ENCODE measurements at regions not wholly inside any gene's neighbourhood (a gene's known extent, or its start where the extent isn't known, plus 50 kb on each side); places are given as distances from the start of the nearest gene placed in this dataset.
A peak's percentile ranks its signal among the peaks of the same experiment; 100 is the strongest.

DNA sequence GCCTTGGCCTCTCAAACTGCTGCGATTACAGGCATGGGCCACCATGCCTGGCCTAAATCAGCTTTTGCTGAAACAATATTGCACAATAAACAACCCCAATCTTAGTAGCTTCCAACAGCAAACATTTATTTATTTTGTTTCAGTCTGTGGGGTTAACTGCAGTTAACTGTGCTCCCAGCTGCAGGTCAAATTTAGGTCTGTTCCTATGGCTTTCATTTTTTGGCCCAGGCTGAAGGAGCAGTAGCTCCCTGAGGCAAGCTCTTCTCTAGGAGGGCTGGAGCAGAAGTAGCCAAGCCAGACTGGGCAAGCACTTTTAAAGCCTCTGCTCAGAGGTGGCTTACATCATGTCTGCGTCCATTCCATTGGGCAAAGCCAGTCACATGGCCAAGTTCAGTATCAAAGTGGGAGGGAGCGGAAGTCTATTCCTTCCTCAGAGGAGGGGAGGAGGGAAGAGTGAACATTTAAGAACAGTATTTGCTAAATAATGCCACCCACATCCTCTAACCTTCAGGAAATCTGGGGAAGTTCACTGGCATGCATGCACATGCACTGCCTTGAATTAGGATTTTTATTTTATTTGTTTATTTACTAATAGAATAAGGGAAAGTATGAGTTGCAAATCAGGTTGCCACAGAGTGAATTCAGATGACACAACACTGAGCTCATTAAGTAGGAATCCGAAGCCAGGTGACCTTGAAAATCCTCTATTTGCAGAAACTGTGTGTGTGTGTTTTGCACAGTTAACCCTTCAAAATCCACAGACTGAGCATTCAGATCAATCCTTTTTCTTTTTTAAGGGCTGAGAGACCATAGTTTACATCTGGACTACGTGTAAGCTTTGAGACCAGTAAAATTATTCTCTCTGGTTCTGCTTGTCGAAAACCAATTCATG is 122.0 kb upstream of the SEL1L start:
- no peak overlapping the region for H3K27ac ChIP-seq
- no peak overlapping the region for H3K4me3 ChIP-seq
- no peaks in the 10 kb centered on the region for H3K9me3 ChIP-seq
- DNase-seq = no peak
- WGBS, 2 donors = 73 to 77% methylated on average over 6 of the region's 6 CpGs
- peak in 1 of 2 donors; percentile 38 for ATAC-seq (ENCODE audit: low FRiP score in 2 of 2)
- H3K4me1 ChIP-seq = no peaks in the 10 kb centered on the region
- H3K36me3 ChIP-seq = no peaks in the 10 kb centered on the region
- TF ChIP-seq EP300 (IDR thresholded peaks at IDR 0.05) = no peak
- no peak for TF ChIP-seq POLR2A (IDR thresholded peaks at IDR 0.05)
- TF ChIP-seq, protein P1, sequence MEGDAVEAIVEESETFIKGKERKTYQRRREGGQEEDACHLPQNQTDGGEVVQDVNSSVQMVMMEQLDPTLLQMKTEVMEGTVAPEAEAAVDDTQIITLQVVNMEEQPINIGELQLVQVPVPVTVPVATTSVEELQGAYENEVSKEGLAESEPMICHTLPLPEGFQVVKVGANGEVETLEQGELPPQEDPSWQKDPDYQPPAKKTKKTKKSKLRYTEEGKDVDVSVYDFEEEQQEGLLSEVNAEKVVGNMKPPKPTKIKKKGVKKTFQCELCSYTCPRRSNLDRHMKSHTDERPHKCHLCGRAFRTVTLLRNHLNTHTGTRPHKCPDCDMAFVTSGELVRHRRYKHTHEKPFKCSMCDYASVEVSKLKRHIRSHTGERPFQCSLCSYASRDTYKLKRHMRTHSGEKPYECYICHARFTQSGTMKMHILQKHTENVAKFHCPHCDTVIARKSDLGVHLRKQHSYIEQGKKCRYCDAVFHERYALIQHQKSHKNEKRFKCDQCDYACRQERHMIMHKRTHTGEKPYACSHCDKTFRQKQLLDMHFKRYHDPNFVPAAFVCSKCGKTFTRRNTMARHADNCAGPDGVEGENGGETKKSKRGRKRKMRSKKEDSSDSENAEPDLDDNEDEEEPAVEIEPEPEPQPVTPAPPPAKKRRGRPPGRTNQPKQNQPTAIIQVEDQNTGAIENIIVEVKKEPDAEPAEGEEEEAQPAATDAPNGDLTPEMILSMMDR (IDR thresholded peaks at IDR 0.05) = no peak
- TF ChIP-seq POLR2AphosphoS5 (IDR thresholded peaks at IDR 0.05) = no peak
- H3K27me3 ChIP-seq = no peaks in the 10 kb centered on the region

DNA sequence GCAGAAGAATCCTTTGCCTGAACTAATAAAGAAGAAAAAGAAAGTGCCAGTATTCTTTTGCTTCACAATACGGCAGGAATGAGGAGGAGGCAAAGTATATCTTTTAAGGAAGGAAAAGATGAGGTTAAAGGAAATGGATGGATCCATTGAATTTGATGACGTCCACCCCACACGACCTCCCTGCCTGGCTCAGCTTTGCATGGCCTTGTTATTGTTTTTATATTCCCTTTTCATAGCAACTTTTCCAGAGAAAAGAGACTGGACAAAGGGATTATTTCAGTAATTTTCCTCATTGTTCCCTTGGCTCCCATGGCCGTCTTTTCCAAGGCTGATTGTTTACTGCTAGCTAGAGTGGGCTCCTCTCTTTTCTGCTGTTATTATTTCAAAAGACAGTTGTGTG is 123.2 kb upstream of the SEL1L start:
- H3K4me3 ChIP-seq = no peak overlapping the region
- no peak for ATAC-seq (ENCODE audit: low FRiP score in 2 of 2)
- no peak overlapping the region for H3K27ac ChIP-seq
- no peaks in the 10 kb centered on the region for H3K27me3 ChIP-seq
- H3K36me3 ChIP-seq = no peaks in the 10 kb centered on the region
- no peaks in the 10 kb centered on the region for H3K9me3 ChIP-seq
- 32 to 55% methylated on average over 4 of the region's 4 CpGs for WGBS, 2 donors
- no peak for TF ChIP-seq POLR2AphosphoS5 (IDR thresholded peaks at IDR 0.05)
- TF ChIP-seq, protein P1 (IDR thresholded peaks at IDR 0.05) = no peak
- TF ChIP-seq EP300 (IDR thresholded peaks at IDR 0.05) = no peak
- TF ChIP-seq POLR2A (IDR thresholded peaks at IDR 0.05) = no peak
- no peaks in the 10 kb centered on the region for H3K4me1 ChIP-seq
- DNase-seq = no peak

DNA sequence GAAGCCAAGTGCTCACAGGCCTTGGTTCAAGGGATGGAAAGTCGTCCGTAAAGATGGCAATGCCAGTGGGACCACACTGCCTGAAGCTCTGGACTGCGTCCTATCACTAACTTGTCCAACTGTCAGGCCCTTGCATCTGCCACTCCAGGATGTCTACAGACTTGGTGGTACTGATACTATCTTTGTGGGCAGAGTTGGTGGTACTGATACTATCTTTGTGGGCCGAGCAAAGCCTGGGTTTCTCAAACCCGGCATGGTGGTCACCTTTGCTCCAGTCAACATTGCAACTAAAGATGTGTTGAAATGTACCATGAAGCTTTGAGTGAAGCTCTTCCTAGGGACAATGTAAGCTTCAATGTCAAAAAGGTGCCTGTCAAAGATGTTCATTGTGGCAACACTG is 128.4 kb upstream of the SEL1L start:
- 64 to 72% methylated on average over 5 of the region's 5 CpGs for WGBS, 2 donors
- Histone ChIP-seq H3K4me1 (no peaks in the 10 kb centered on the region), H3K27me3 (no peaks in the 10 kb centered on the region), H3K9me3 (no peaks in the 10 kb centered on the region), H3K36me3 (no peaks in the 10 kb centered on the region), H3K4me3 (no peak overlapping the region), H3K27ac (no peak overlapping the region)
- TF ChIP-seq POLR2AphosphoS5 (IDR thresholded peaks at IDR 0.05) (no peak), EP300 (IDR thresholded peaks at IDR 0.05) (no peak), POLR2A (IDR thresholded peaks at IDR 0.05) (no peak)
- TF ChIP-seq, protein P1 (IDR thresholded peaks at IDR 0.05) = no peak
- ATAC-seq (ENCODE audit: low FRiP score in 2 of 2) = no peak
- no peak for DNase-seq

DNA sequence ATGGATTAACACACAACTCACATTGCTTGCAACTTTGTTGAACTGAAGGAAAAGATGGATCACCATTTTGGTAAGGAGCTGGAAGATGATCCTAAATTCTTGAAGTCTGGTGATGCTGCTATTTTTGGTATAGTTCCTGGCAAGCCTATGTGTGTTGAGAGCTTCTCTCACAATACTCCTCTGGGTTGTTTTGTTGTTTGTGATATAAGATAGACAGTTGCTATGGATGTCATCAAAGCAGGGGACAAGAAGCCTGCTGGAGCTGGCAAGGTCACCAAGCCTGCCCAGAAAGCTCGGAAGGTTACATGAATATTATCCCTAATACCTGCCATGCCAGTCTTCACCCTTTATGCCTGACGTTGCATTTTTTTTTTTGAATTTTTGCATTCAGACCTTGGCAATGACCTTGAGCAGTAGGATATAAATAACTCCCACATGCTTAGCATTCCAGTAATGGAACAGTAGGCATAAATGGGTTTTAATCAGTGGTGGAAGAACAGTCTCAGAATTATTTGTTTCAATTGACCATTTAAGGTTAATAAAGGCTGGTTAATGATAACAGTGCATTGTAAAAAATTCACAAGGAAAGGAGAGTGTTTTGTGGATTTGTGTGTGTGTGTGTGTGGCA is 129.0 kb upstream of the SEL1L start:
- Histone ChIP-seq H3K4me1 (no peaks in the 10 kb centered on the region), H3K9me3 (no peaks in the 10 kb centered on the region), H3K36me3 (no peaks in the 10 kb centered on the region), H3K4me3 (no peak overlapping the region), H3K27ac (no peak overlapping the region), H3K27me3 (no peaks in the 10 kb centered on the region)
- ATAC-seq (ENCODE audit: low FRiP score in 2 of 2) = no peak
- no peak for DNase-seq
- no peak for TF ChIP-seq EP300 (IDR thresholded peaks at IDR 0.05)
- TF ChIP-seq, protein P1 (IDR thresholded peaks at IDR 0.05) = no peak
- TF ChIP-seq POLR2A (IDR thresholded peaks at IDR 0.05) = no peak
- no peak for TF ChIP-seq POLR2AphosphoS5 (IDR thresholded peaks at IDR 0.05)
- WGBS, 2 donors = 52 to 69% methylated on average over 2 of the region's 2 CpGs

All from upper lobe of left lung (tissue), 6 donors.